HG02884 (cell line): ENCODE measurements at regions not wholly inside any gene's neighbourhood (a gene's known extent, or its start where the extent isn't known, plus 50 kb on each side); places are given as distances from the start of the nearest gene placed in this dataset.
A peak's percentile ranks its signal among the peaks of the same experiment; 100 is the strongest.
"Not testable (repeated sequence)": the region's sequence is repeated elsewhere in the genome, so short reads cannot be mapped to it uniquely, and the experiment has no call there.

Source experiments
- ATAC-seq: cut with Tn5 transposase; IDR thresholded peaks from one replicate; pipeline ENCODE4 v1.9.1; 2021; ENCODE audit warnings: mild to moderate bottlenecking, moderate library complexity; ENCODE audit not compliant: unreplicated experiment

GRCh38 chr13:48843630-48844380 lies 131.9 kb upstream of the FNDC3A start:
- ATAC-seq, result no peak

- no peak for ATAC-seq
Measured at GRCh38 chr13:48844676-48845075, 131.0 kb upstream of the FNDC3A start.

- no peak for ATAC-seq
Measured at GRCh38 chr13:48849515-48849914, 126.2 kb upstream of the FNDC3A start.

- no peak for ATAC-seq
Measured at GRCh38 chr13:48851707-48852106, 124.0 kb upstream of the FNDC3A start.

GRCh38 chr13:48852911-48853727 lies 122.6 kb upstream of the FNDC3A start:
- no peak for ATAC-seq

- no peak for ATAC-seq
Measured at GRCh38 chr13:48853728-48854102, 122.0 kb upstream of the FNDC3A start.

- ATAC-seq, result no peak
Measured at GRCh38 chr13:48857576-48857975, 118.1 kb upstream of the FNDC3A start.

- ATAC-seq, result no peak
Measured at GRCh38 chr13:48858122-48858902, 117.4 kb upstream of the FNDC3A start.

- ATAC-seq, result peak; percentile 86
Measured at GRCh38 chr13:48859272-48860105, 116.2 kb upstream of the FNDC3A start.

GRCh38 chr13:48860364-48860763 lies 115.3 kb upstream of the FNDC3A start:
- no peak for ATAC-seq

GRCh38 chr13:48862572-48862971 lies 113.1 kb upstream of the FNDC3A start:
- no peak for ATAC-seq

GRCh38 chr13:48864100-48864499 lies 111.6 kb upstream of the FNDC3A start:
- ATAC-seq, result no peak

- no peak for ATAC-seq
Measured at GRCh38 chr13:48866249-48866648, 109.5 kb upstream of the FNDC3A start.

- ATAC-seq, result no peak
Measured at GRCh38 chr13:48873081-48873480, 102.6 kb upstream of the FNDC3A start.

GRCh38 chr13:48873587-48873986 lies 102.1 kb upstream of the FNDC3A start:
- ATAC-seq, result no peak

GRCh38 chr13:48874165-48874564 lies 101.5 kb upstream of the FNDC3A start:
- no peak for ATAC-seq

- ATAC-seq, result no peak
Measured at GRCh38 chr13:48875047-48875446, 100.7 kb upstream of the FNDC3A start.

GRCh38 chr13:48876289-48876688 lies 99.4 kb upstream of the FNDC3A start:
- no peak for ATAC-seq

GRCh38 chr13:48879432-48879831 lies 96.3 kb upstream of the FNDC3A start:
- no peak for ATAC-seq

- ATAC-seq, result no peak
Measured at GRCh38 chr13:48879854-48880253, 95.9 kb upstream of the FNDC3A start.

- ATAC-seq, result not testable (repeated sequence)
Measured at GRCh38 chr13:48883786-48884185, 91.9 kb upstream of the FNDC3A start.
